22Rv1 (cell line): ENCODE measurements at regions not wholly inside any gene's neighbourhood (a gene's known extent, or its start where the extent isn't known, plus 50 kb on each side); places are given as distances from the start of the nearest gene placed in this dataset.

Experiments used
- CTCF ChIP-seq: fragments of 450-650 bp; IDR thresholded peaks from 2 replicates; pipeline ENCODE4 v1.5.1; 2017; ENCODE audit warnings: mild to moderate bottlenecking
- ZFX ChIP-seq: fragments of 450-650 bp; IDR thresholded peaks from 2 replicates; pipeline ENCODE4 v1.6.1; 2017; ENCODE audit warnings: antibody characterized with exemption, borderline replicate concordance

GRCh38 chr18:4511166-4511565 lies 56.1 kb upstream of the DLGAP1 start:
- no peak for TF ChIP-seq CTCF
- no peak for TF ChIP-seq ZFX
